NCI-H1694 treated with DMSO at 0.1 percent for 48 hours (cell line): ENCODE measurements at regions not wholly inside any gene's neighbourhood (a gene's known extent, or its start where the extent isn't known, plus 50 kb on each side); places are given as distances from the start of the nearest gene placed in this dataset.
A peak's percentile ranks its signal among the peaks of the same experiment; 100 is the strongest.
"Not testable (repeated sequence)": the region's sequence is repeated elsewhere in the genome, so short reads cannot be mapped to it uniquely, and the experiment has no call there.

Experiments used
- DNase-seq: peaks from one replicate; lab custom pipeline; 2025; lab: John Stamatoyannopoulos, UW

GRCh38 chr6:3672339-3672738 is 79.2 kb downstream of the PXDC1 start:
- DNase-seq, result not testable (repeated sequence)

DNA sequence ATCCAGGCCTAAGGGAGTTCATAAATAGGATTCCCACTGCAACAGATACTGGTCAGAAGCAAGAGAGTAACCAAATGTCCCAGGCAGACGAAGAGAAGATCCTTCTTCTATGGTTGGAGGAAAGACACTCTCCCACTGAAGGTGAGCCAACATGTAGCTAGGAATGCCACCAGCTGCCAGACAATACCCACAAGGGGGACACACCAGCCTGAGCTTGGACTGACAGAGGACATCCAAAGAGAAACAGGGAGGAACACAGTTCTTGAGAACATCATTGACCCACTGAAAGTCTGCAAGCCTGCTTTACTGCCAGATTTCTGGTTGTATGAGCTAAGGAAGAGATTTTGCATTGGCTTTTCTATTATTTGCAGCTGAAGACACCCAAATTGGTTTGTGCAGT is 80.1 kb downstream of the PXDC1 start:
- no peak for DNase-seq

DNA sequence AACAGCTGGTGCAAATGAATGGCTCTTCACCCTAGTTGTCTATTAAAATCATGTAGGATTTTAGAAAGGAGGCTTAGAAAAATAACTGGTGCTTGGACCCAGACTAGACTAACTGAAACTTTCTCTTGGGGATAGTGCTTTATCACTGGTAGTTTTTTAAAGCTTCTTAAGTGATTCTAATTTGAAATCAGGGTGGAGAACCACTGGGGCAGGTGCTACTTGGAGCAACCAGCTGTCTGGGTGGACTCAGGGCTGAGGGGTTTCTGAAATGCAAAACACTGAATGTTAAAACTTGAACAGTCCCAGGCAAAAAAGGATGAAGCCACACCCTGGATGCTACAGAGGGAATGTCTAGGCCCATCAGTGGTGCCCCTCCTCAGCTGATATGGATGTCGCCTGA is 81.2 kb downstream of the PXDC1 start:
- no peak for DNase-seq

DNA sequence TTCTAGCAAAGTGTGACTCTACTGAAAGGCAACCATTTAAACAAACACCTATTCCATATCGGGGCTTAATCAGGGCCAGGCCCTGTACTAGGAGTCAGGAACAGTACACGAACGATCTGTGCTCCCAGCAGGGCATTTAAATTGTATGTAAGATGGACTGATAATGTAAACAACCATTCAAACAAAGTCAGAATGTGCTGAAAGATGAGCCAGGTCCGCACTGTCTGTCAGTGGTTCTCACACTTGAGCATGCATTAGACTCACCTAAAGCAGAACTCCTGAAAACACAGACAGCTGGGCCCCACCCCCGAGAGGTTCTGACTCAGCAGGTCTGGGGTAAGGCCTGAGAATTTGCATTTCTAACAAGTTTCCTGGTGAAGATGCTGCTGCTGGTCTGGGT is 81.6 kb downstream of the PXDC1 start:
- no peak for DNase-seq

GRCh38 chr6:3665608-3666007 is 85.9 kb downstream of the PXDC1 start:
- no peak for DNase-seq

- DNase-seq, result no peak
Measured at GRCh38 chr6:3664625-3665041, 86.9 kb downstream of the PXDC1 start.

DNA sequence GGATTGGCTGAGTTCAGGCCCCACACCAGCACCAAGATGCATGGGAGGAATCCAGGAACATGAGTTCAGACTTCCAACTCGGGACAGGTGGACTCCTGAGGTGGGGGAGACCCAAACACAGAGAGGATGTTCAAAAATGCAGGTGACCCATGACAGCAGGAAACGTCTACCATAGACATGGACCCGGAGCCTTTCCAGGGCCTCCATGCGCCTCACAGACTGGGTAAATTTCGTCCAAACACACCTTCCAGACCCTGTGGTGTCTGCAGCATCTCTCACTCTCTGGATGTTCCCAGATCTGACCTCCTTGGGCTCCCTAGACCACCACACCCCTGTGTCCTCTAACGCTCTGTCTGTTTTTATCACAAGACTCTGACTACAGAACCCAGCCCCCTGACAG is 87.7 kb downstream of the PXDC1 start:
- DNase-seq, result no peak

DNA sequence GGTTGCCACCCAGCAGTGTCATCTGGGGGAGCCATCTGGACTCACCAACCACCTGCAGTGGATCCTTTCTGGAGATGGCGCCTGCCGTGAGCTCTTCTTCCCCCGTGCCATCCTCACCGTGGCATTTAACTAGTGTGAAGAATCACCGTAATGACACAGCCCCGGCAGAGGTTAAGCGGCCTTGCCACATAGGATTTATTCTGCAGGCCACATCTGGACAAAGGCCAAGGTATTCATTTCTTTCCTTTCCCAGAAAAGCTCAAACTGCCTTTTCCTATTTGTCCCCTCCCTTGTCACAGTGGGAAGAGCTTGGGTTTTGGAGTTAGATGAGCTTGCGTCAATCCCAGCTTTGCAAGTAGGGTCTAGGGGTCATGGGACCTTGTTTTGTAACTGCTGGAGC is 88.4 kb downstream of the PXDC1 start:
- peak; percentile 3 for DNase-seq

- DNase-seq, result no peak
Measured at GRCh38 chr6:3661390-3661789, 90.1 kb downstream of the PXDC1 start.

GRCh38 chr6:3660473-3660872 is 91.0 kb downstream of the PXDC1 start:
- no peak for DNase-seq

GRCh38 chr6:3659748-3660147 is 91.8 kb downstream of the PXDC1 start:
- DNase-seq, result no peak

- DNase-seq, result no peak
Measured at GRCh38 chr6:3656076-3656475, 95.4 kb downstream of the PXDC1 start.

- no peak for DNase-seq
Measured at GRCh38 chr6:3654898-3655297, 96.6 kb downstream of the PXDC1 start.

DNA sequence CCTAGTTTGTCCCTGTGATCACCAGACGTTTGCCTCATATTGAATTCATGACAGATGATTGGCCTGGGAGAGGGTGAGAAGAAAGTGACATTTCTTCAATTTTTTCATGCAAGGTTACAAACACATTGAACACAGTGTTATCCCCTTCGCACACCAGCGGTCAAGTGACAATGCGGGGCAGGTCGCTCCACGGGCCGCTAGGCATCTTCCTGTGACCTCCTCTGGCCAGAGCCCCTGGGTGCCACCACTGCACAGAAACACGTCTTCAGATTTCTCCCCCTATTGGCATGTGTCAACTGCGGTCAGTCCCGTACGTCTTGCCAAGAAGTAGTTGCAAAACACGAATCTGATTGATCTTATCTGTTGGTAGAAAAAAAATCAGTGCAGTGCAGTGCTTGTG is 97.1 kb downstream of the PXDC1 start:
- DNase-seq, result no peak

- no peak for DNase-seq
Measured at GRCh38 chr6:3653528-3654070, 97.9 kb downstream of the PXDC1 start.

DNA sequence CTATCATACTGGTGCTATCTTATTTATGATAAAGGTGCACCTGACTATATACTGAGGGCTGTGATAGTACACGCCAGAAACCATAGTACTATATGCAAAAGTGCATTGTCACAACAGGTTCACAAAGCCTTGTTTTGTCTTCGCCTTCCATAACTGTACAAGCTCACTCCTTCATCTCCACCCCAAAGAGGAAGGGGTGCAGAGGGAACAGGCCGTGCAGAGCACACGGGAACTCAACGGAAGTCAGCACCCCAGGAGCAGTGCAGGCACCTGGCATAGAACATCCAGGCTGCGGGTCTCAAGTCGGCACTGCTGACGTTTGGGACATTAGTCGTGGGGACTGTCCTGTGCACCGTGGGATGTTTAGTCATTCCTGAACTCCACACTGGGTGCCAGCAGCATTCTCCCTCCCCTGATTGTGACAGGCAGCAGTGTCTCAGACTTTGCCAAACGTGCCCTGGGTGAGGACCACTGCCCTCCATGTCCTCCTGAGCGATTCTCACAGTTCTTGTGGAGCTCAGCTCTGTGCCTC is 99.7 kb downstream of the PXDC1 start:
- DNase-seq, result no peak

DNA sequence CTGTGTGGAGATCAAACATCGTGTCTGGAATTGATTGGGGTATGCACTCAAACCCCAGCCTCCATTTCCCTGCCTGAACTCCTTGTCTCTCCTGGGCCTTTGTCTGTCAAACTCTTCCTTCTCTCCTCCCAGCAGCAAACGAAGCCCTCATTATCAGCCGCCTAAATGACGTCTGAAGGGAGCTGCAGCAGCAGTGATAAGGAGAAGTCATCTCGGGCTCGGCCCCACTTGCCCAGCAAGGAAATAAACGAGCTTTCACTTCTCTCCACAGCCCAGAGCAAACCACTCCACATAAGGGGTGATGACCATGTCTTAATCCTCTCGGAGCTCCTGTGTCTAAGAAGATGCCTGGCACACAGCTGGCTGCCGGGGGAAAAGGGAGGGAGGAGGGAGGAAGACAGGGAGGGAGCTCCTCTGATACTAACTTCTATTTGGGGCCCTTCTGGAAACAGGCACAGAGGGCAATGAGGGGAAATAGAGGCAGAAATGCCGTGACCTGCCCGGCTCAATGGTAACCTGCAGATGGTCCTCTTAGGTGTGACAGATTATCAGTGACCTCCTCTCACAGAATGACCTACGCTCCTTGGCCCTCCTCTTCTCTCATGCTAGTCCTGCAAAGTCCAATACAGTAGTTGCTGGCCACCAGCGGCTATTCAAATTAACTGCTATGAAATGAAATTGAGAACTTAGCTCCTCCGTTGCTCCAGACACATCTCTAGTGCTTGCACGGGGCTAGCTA is 100.4 kb downstream of the PXDC1 start:
- DNase-seq, result no peak

DNA sequence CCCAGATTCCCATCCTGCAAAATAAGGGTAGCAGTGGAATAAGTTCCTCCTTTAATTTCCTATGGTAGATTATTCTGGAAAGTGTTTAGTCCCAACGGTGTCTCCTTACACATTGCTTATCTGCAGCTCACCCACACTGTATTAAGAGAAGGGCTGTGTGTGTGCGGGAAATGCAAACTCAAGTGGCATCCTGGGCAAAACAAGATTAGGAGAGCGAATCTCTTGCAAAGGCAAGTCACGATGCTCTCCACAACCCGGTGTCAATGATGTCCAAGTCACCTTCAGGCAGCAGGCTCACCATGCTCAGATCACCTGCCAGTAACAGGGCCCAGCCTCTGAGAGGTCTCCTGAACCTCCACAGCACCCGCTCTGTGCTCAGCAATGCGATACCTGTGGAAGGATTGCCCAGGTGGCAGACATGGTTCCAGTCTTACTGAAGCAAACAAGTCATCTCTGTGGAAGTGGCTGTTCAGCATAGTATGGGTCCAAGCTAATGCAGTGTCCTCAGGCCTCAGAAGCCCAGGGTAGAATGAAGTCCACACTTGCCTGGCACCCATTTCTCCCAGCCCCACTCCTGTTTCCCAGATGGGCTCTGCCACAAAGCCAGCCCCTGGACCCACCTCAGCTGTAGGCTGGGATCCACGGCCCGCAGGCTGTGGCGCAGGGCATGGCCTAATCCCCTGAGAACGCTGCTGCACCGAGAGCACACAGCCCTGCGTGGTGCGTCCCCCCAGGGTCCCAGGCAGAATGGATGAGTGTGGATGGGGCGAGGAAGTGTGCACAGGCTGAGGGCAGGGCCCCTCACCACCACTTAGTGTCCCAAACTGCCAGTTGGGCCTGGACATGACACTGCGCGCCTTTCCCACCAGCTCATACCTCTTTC is 101.2 kb downstream of the PXDC1 start:
- no peak for DNase-seq

GRCh38 chr6:3648724-3649123 is 102.8 kb downstream of the PXDC1 start:
- no peak for DNase-seq

- no peak for DNase-seq
Measured at GRCh38 chr6:3646616-3647362, 104.7 kb downstream of the PXDC1 start.

DNA sequence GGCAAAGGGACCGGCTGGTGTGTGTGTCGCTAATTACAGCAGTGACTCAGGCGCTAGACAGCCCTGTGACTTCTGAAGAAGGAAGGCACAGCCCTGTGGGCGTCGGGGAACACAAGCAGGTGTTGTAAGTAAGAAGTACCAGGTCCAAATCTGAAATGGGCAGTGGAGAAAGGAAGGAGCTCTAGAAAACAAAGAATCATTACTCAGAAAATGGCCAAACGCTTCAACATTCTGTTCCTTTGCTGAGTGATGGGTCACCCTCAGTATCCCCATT is 106.8 kb downstream of the PXDC1 start:
- DNase-seq, result no peak
